GM23248 (cell line): ENCODE measurements at regions not wholly inside any gene's neighbourhood (a gene's known extent, or its start where the extent isn't known, plus 50 kb on each side); places are given as distances from the start of the nearest gene placed in this dataset.

ENCODE experiments used
- DNase-seq: peaks from one replicate; pipeline ENCODE4 v3.0.0-alpha.2; 2015
- H2AFZ ChIP-seq: fragments of 200-600 bp; sonication (generic); 2 replicates; pipeline ENCODE4 v1.6.1; 2016; ENCODE audit warnings: antibody characterized with exemption
- H3F3A ChIP-seq: fragments of 200-600 bp; sonication (generic); 2 replicates; pipeline ENCODE4 v1.6.1; 2016; ENCODE audit warnings: mild to moderate bottlenecking, antibody characterized with exemption, mixed run types; ENCODE audit not compliant: insufficient read depth
- H3K27ac ChIP-seq: fragments of 200-600 bp; sonication (generic); 2 replicates; pipeline ENCODE4 v1.5.1; 2016; ENCODE audit warnings: mild to moderate bottlenecking
- H3K27me3 ChIP-seq: fragments of 200-600 bp; sonication (generic); replicated peaks from 2 replicates; pipeline ENCODE4 v1.6.1; 2016; ENCODE audit warnings: mild to moderate bottlenecking; ENCODE audit not compliant: insufficient read depth
- H3K36me3 ChIP-seq: fragments of 200-600 bp; sonication (generic); 2 replicates; pipeline ENCODE4 v1.6.1; 2016; ENCODE audit warnings: low read depth, mild to moderate bottlenecking
- H3K4me1 ChIP-seq: fragments of 200-600 bp; sonication (generic); 2 replicates; pipeline ENCODE4 v1.6.1; 2016; ENCODE audit warnings: mild to moderate bottlenecking; ENCODE audit not compliant: insufficient read depth
- H3K4me2 ChIP-seq: fragments of 200-600 bp; sonication (generic); one replicate; pipeline ENCODE4 v1.6.1; 2016; ENCODE audit warnings: mild to moderate bottlenecking; ENCODE audit not compliant: unreplicated experiment
- H3K4me3 ChIP-seq: fragments of 200-600 bp; sonication (generic); 2 replicates; pipeline ENCODE4 v1.5.1; 2016; ENCODE audit warnings: mild to moderate bottlenecking
- H3K79me2 ChIP-seq: fragments of 200-600 bp; sonication (generic); 2 replicates; pipeline ENCODE4 v1.6.1; 2016; ENCODE audit warnings: mild to moderate bottlenecking; ENCODE audit not compliant: insufficient read depth
- H3K9ac ChIP-seq: fragments of 200-600 bp; sonication (generic); 2 replicates; pipeline ENCODE4 v1.6.1; 2016; ENCODE audit warnings: mild to moderate bottlenecking
- H3K9me2 ChIP-seq: fragments of 200-600 bp; sonication (generic); 2 replicates; pipeline ENCODE4 v1.6.1; 2016; ENCODE audit warnings: mixed run types, mild to moderate bottlenecking, moderate library complexity; ENCODE audit not compliant: insufficient read depth
- H3K9me3 ChIP-seq: fragments of 200-600 bp; sonication (generic); one replicate; pipeline ENCODE4 v1.6.1; 2017; ENCODE audit warnings: low read depth
- H4K20me1 ChIP-seq: fragments of 200-600 bp; sonication (generic); 2 replicates; pipeline ENCODE4 v1.6.0; 2016; ENCODE audit not compliant: insufficient read depth
- EZH2 ChIP-seq: fragments of 200-600 bp; sonication (generic); IDR thresholded peaks from 2 replicates; pipeline ENCODE4 v1.6.1; 2018; ENCODE audit warnings: antibody characterized with exemption, mild to moderate bottlenecking; ENCODE audit not compliant: insufficient read depth, poor library complexity, severe bottlenecking
- EZH2phosphoT487 ChIP-seq: fragments of 200-600 bp; sonication (generic); IDR thresholded peaks from 2 replicates; pipeline ENCODE4 v1.6.1; 2018; ENCODE audit warnings: antibody characterized with exemption, moderate library complexity, mild to moderate bottlenecking, low read depth; ENCODE audit not compliant: insufficient read depth
- WGBS, 2 experiments: methylation state at CpG; one replicate each; pipeline ENCODE4 v1.1.6; 2015 to 2017; ENCODE audit warnings: low lambda C conversion rate in 2 of 2, low coverage in 1 of 2; ENCODE audit errors: missing lambda C conversion rate in 2 of 2; 5-methylcytosine and 5-hydroxymethylcytosine counted together
- in situ Hi-C: fragments of 300-500 bp; cut with MboI; formaldehyde crosslinking; loops from 2 replicates; pipeline ENCODE4 v1.15.0; 2020

DNA sequence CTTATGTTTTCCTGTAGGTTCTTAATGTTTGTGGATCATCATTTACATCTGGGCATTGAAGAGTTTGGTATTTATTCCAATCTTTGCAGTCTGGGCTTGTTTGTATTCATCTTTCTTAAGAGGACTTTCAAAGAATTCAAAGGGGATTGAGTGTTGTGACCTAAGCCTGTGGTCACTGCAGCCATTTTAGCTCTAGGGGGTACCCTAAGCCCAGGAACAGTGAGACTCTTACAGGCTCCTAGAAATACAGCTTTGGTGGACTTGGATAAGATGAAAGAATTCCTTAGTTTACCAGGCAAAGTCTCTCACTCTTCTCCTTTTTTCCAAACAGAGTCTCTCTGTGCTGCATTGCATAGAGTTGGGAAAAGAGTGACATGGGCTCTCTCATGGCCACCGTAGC lies 2539.0 kb upstream of the PCDH20 start:
- no peaks in the 10 kb centered on the region for H3K79me2 ChIP-seq
- no peak overlapping the region for H3K4me2 ChIP-seq
- H3K36me3 ChIP-seq: no peaks in the 10 kb centered on the region
- no peaks in the 10 kb centered on the region for H3K9me3 ChIP-seq
- in situ Hi-C loops: no loop called here
- H2AFZ ChIP-seq: no peak overlapping the region
- H3K27me3 ChIP-seq: no peaks in the 10 kb centered on the region
- no peaks in the 10 kb centered on the region for H3K9me2 ChIP-seq
- H3K27ac ChIP-seq: no peak overlapping the region
- no peaks in the 10 kb centered on the region for H3K4me1 ChIP-seq
- 6 to 31% methylated on average over 1 of the region's 1 CpG for WGBS, 2 experiments
- H3K4me3 ChIP-seq: no peak overlapping the region
- H3K9ac ChIP-seq: no peak overlapping the region
- no peaks in the 10 kb centered on the region for H3F3A ChIP-seq
- H4K20me1 ChIP-seq: no peaks in the 10 kb centered on the region
- DNase-seq: no peak
- TF ChIP-seq EZH2phosphoT487: no peak
- no peak for TF ChIP-seq EZH2

DNA sequence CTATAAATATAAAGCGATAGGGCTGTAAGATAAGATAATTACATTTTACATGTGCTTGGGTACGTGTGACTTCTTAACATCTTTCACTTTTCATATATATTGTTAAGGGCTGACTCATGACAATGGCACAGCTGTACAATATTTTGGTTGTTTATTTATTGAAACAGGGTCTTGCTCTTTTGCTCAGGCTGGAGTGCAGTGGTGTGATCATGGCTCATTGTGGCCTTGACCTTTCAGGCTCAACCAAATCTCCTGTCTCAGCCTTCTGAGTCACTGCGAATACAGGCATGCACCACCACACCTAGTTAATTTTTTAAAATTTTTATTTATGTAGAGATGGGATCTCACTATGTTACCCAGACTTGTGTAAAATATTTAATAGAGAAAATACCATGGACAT lies 2532.4 kb upstream of the PCDH20 start:
- Histone ChIP-seq H3K27me3 (no peaks in the 10 kb centered on the region), H3F3A (no peaks in the 10 kb centered on the region), H3K79me2 (no peaks in the 10 kb centered on the region), H2AFZ (no peak overlapping the region), H3K4me1 (no peaks in the 10 kb centered on the region), H4K20me1 (no peaks in the 10 kb centered on the region), H3K9me3 (no peaks in the 10 kb centered on the region), H3K9me2 (no peaks in the 10 kb centered on the region; the same call in 1 of the 2 replicates), H3K27ac (no peak overlapping the region), H3K4me2 (no peak overlapping the region), H3K36me3 (no peaks in the 10 kb centered on the region), H3K4me3 (no peak overlapping the region), H3K9ac (no peak overlapping the region)
- in situ Hi-C loops: no loop called here
- 37% methylated on average over 3 of the region's 3 CpGs for WGBS, 2 experiments
- no peak for DNase-seq
- no peak for TF ChIP-seq EZH2phosphoT487
- TF ChIP-seq EZH2: no peak

- TF ChIP-seq EZH2phosphoT487: no peak
- TF ChIP-seq EZH2: no peak
- Histone ChIP-seq H3F3A (no peaks in the 10 kb centered on the region), H3K9me3 (no peaks in the 10 kb centered on the region), H3K27me3 (no peaks in the 10 kb centered on the region), H3K9me2 (no peaks in the 10 kb centered on the region; the same call in 1 of the 2 replicates), H3K9ac (no peak overlapping the region), H2AFZ (no peak overlapping the region), H3K27ac (no peak overlapping the region), H3K4me2 (no peak overlapping the region), H3K79me2 (no peaks in the 10 kb centered on the region), H3K4me3 (no peak overlapping the region), H3K4me1 (no peaks in the 10 kb centered on the region), H3K36me3 (no peaks in the 10 kb centered on the region), H4K20me1 (no peaks in the 10 kb centered on the region)
- in situ Hi-C loops: no loop called here
- DNase-seq: no peak
These were observed 2529.3 kb upstream of the PCDH20 start for GRCh38 chr13:63944911-63945310.

GRCh38 chr13:63942372-63942771 lies 2526.7 kb upstream of the PCDH20 start:
- Histone ChIP-seq H3K9ac (no peak overlapping the region), H4K20me1 (no peaks in the 10 kb centered on the region), H2AFZ (no peak overlapping the region), H3K9me2 (no peaks in the 10 kb centered on the region), H3K9me3 (no peaks in the 10 kb centered on the region), H3K4me2 (no peak overlapping the region), H3F3A (no peaks in the 10 kb centered on the region), H3K79me2 (no peaks in the 10 kb centered on the region), H3K27me3 (no peaks in the 10 kb centered on the region), H3K4me1 (no peaks in the 10 kb centered on the region), H3K4me3 (no peak overlapping the region), H3K27ac (no peak overlapping the region), H3K36me3 (no peaks in the 10 kb centered on the region)
- TF ChIP-seq EZH2 (no peak), EZH2phosphoT487 (no peak)
- no peak for DNase-seq
- 6 to 7% methylated on average over 2 of the region's 2 CpGs for WGBS, 2 experiments
- in situ Hi-C loops: no loop called here

DNA sequence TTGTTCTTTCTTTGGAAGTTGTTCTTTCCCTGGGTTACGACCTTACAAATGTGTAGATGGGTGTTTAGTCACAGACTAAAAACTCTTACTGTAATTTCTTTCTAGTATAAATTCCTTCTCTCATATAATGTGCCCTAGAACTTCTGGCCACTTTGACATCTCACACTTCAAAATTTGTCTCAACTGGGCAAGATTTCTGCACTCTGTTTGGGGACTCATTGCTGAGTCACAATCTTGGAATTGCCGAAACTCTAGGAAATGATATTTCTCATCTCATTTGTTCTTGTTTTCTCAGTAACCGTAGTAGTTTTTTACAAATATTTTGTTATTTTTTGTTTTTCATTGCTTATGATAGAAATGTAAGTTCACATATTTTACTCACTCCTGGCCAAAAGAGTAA lies 2523.2 kb upstream of the PCDH20 start:
- Histone ChIP-seq H3K36me3 (no peaks in the 10 kb centered on the region), H3K79me2 (no peaks in the 10 kb centered on the region), H3K27me3 (no peaks in the 10 kb centered on the region), H3F3A (no peaks in the 10 kb centered on the region), H3K27ac (no peak overlapping the region), H4K20me1 (no peaks in the 10 kb centered on the region), H3K9ac (no peak overlapping the region), H3K9me2 (no peaks in the 10 kb centered on the region), H3K4me3 (no peak overlapping the region), H3K4me1 (no peaks in the 10 kb centered on the region), H2AFZ (no peak overlapping the region), H3K9me3 (no peaks in the 10 kb centered on the region), H3K4me2 (no peak overlapping the region)
- in situ Hi-C loops: no loop called here
- no peak for TF ChIP-seq EZH2
- TF ChIP-seq EZH2phosphoT487: no peak
- 63 to 64% methylated on average over 3 of the region's 3 CpGs for WGBS, 2 experiments
- no peak for DNase-seq
